SK-N-SH (cell line): ENCODE measurements at regions not wholly inside any gene's neighbourhood (a gene's known extent, or its start where the extent isn't known, plus 50 kb on each side); places are given as distances from the start of the nearest gene placed in this dataset.

Experiments used
- CTCF ChIA-PET: fragments of 300-600, 350-600 bp; formaldehyde crosslinking; extraction: SDS; loops from one replicate; lab custom pipeline; 2021; lab: Yijun Ruan, JAX
- POLR2A ChIA-PET: fragments of 350-600 bp; sonication (Branson Sonifier 250); formaldehyde crosslinking; extraction: SDS; loops from one replicate; lab custom pipeline; 2020; ENCODE audit warnings: antibody characterized with exemption, inconsistent platforms; lab: Yijun Ruan, JAX
- DNase-seq: peaks from one replicate; pipeline ENCODE4 v3.0.0; 2012
- H2AFZ ChIP-seq: fragments of 200-600 bp; sonication (generic); 2 replicates; pipeline ENCODE4 v1.8.1; 2016; ENCODE audit warnings: antibody characterized with exemption, mild to moderate bottlenecking, low read depth
- H3F3A ChIP-seq: fragments of 200-600 bp; sonication (generic); replicated peaks from 2 replicates; pipeline ENCODE3; 2016; ENCODE audit warnings: antibody characterized with exemption, mild to moderate bottlenecking; ENCODE audit not compliant: insufficient read depth
- H3K27ac ChIP-seq, 2 experiments: fragments of 200-500 bp in 1 of 2; fragments of 200-600 bp in 1 of 2; sonication (Bioruptor generic) in 1 of 2; sonication (generic), shearing (Covaris generic) in 1 of 2; 2 replicates each; pipeline versions ENCODE4 v1.5.1 to v1.6.1; 2014 to 2016; ENCODE audit warnings: low read depth in 2 of 2, inconsistent platforms in 1 of 2, low read length in 1 of 2, mild to moderate bottlenecking in 1 of 2, mixed read lengths in 1 of 2
- H3K27me3 ChIP-seq: fragments of 200-600 bp; sonication (generic), shearing (Covaris generic); 2 replicates; pipeline ENCODE4 v1.6.1; 2016; ENCODE audit warnings: mixed run types; ENCODE audit not compliant: insufficient read depth
- H3K36me3 ChIP-seq, 2 experiments: fragments of 200-500 bp in 1 of 2; fragments of 200-600 bp in 1 of 2; sonication (Bioruptor generic) in 1 of 2; sonication (generic) in 1 of 2; replicated peaks in 1 of 2; 2 replicates each; pipeline versions ENCODE3 to v1.5.1; 2014 to 2016; ENCODE audit warnings: low read length in 1 of 2, mild to moderate bottlenecking in 1 of 2; ENCODE audit not compliant: insufficient read depth in 2 of 2, control insufficient read depth in 1 of 2
- H3K4me1 ChIP-seq, 2 experiments: fragments of 200-500 bp in 1 of 2; fragments of 200-600 bp in 1 of 2; sonication (Bioruptor generic) in 1 of 2; sonication (generic), shearing (Covaris generic) in 1 of 2; 2 replicates each; pipeline versions ENCODE4 v1.5.1 to v1.6.1; 2014 to 2016; ENCODE audit warnings: low read depth in 1 of 2, low read length in 1 of 2, mixed run types in 1 of 2; ENCODE audit not compliant: insufficient read depth in 2 of 2, control insufficient read depth in 1 of 2
- H3K4me2 ChIP-seq: fragments of 200-600 bp; sonication (generic), shearing (Covaris generic); 2 replicates; pipeline ENCODE4 v1.6.1; 2017; ENCODE audit warnings: mixed run types
- H3K4me3 ChIP-seq, 2 experiments: fragments of 200-500 bp in 1 of 2; fragments of 200-600 bp in 1 of 2; sonication (Bioruptor generic) in 1 of 2; sonication (generic), shearing (Covaris generic) in 1 of 2; 2 replicates each; pipeline versions ENCODE4 v1.5.1 to v1.8.1; 2014 to 2016; ENCODE audit warnings: low read depth in 2 of 2, inconsistent platforms in 1 of 2, low read length in 1 of 2, mild to moderate bottlenecking in 1 of 2, mixed read lengths in 1 of 2, moderate library complexity in 1 of 2
- H3K79me2 ChIP-seq: fragments of 200-600 bp; sonication (generic); 2 replicates; pipeline ENCODE4 v1.8.1; 2017; ENCODE audit warnings: mild to moderate bottlenecking; ENCODE audit not compliant: insufficient read depth
- H3K9ac ChIP-seq: fragments of 200-600 bp; sonication (generic); 2 replicates; pipeline ENCODE4 v1.6.1; 2017; ENCODE audit warnings: mixed run types
- H3K9me2 ChIP-seq: fragments of 200-600 bp; sonication (generic); 2 replicates; pipeline ENCODE4 v1.6.1; 2017; ENCODE audit warnings: mixed run types
- H3K9me3 ChIP-seq: fragments of 200-600 bp; sonication (generic); 2 replicates; pipeline ENCODE4 v1.6.1; 2017; ENCODE audit warnings: mixed run types, mild to moderate bottlenecking, moderate library complexity
- H4K20me1 ChIP-seq: fragments of 200-600 bp; sonication (generic); 2 replicates; pipeline ENCODE4 v1.6.1; 2017; ENCODE audit warnings: mild to moderate bottlenecking, mixed run types; ENCODE audit not compliant: insufficient read depth
- ELF1 ChIP-seq: IDR thresholded peaks from 2 replicates; pipeline ENCODE4 v1.4.0; 2012
- EP300 ChIP-seq, 2 experiments: IDR thresholded peaks; 2 replicates each; pipeline versions ENCODE4 v1.4.0 to v1.6.1; 2012; ENCODE audit warnings: borderline replicate concordance in 1 of 2, low read depth in 1 of 2, low read length in 1 of 2
- EZH2phosphoT487 ChIP-seq: fragments of 200-600 bp; sonication (generic); IDR thresholded peaks from 2 replicates; pipeline ENCODE4 v1.6.1; 2017; ENCODE audit warnings: low read depth, mixed run types, mild to moderate bottlenecking, antibody characterized with exemption, moderate library complexity, borderline replicate concordance
- GATA2 ChIP-seq: sonication (generic); formaldehyde crosslinking; IDR thresholded peaks from 2 replicates; pipeline ENCODE4 v1.5.0; 2020; ENCODE audit warnings: mild to moderate bottlenecking, missing genetic modification reagents
- JUND ChIP-seq: IDR thresholded peaks from 2 replicates; pipeline ENCODE4 v1.4.0; 2012
- NFIC ChIP-seq: IDR thresholded peaks from 2 replicates; pipeline ENCODE4 v1.4.0; 2012; ENCODE audit warnings: borderline replicate concordance
- RFX5 ChIP-seq: IDR thresholded peaks from 2 replicates; pipeline ENCODE4 v1.6.1; 2012; ENCODE audit warnings: mild to moderate bottlenecking, improper control_type of control experiment, low read length
- RXRA ChIP-seq: IDR thresholded peaks from 2 replicates; pipeline ENCODE4 v1.4.0; 2012; ENCODE audit warnings: low read depth, mild to moderate bottlenecking, borderline replicate concordance
- SMC3 ChIP-seq: IDR thresholded peaks from 2 replicates; pipeline ENCODE4 v1.6.1; 2012; ENCODE audit warnings: low read depth, low read length, improper control_type of control experiment
- TAF1 ChIP-seq: IDR thresholded peaks from 2 replicates; pipeline ENCODE4 v1.6.1; 2012; ENCODE audit warnings: low read depth, mild to moderate bottlenecking, low read length, moderate library complexity, borderline replicate concordance
- USF1 ChIP-seq: IDR thresholded peaks from 2 replicates; pipeline ENCODE4 v1.4.0; 2012; ENCODE audit warnings: low read depth, borderline replicate concordance
- ZBTB33 ChIP-seq: IDR thresholded peaks from 2 replicates; pipeline ENCODE4 v1.4.0; 2012; ENCODE audit warnings: low read depth, borderline replicate concordance
- WGBS: methylation state at CpG from one replicate; pipeline ENCODE4 v1.1.6; 2017; ENCODE audit warnings: low lambda C conversion rate; 5-methylcytosine and 5-hydroxymethylcytosine counted together
- TF ChIP-seq, protein P1 (sequence below): IDR thresholded peaks from 2 replicates; pipeline ENCODE4; 2012
- TF ChIP-seq, protein P2 (sequence below): fragments of 150-350 bp; IDR thresholded peaks from 2 replicates; pipeline ENCODE4 v1.6.1; 2017; ENCODE audit warnings: antibody characterized with exemption, low read length, low read depth, borderline replicate concordance

DNA sequence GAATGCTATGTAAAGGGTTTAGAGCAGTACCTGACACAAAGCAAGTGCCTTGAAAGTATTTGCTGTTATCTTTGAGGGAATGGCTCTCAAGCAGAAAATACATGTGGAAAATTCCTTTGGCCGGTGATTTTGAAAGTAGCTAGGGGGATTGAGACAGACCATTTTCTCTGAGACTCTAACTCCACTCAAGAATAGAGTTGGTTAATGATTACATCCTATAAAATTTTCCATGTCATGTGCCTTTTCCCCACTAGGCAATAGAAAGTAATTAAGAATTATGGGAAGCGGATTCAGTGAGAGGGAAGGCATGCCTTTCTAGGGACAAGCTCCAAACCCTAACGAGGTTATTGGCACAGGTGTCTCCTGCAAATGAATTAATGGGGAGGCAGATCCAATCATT, 276.0 kb downstream of the GPATCH2 start:
- WGBS = 46% methylated on average over 3 of the region's 3 CpGs
- Histone ChIP-seq H3K79me2 (no peaks in the 10 kb centered on the region), H3K27me3 (no peaks in the 10 kb centered on the region), H3K9ac (no peak overlapping the region), H3F3A (no peaks in the 10 kb centered on the region), H3K4me3 (no peak overlapping the region), H3K4me2 (no peak overlapping the region), H3K27ac (no peak overlapping the region), H3K9me3 (no peaks in the 10 kb centered on the region), H4K20me1 (no peaks in the 10 kb centered on the region), H2AFZ (no peak overlapping the region), H3K4me1 (no peaks in the 10 kb centered on the region; a peak in 1 of 4 replicates), H3K36me3 (no peaks in the 10 kb centered on the region), H3K9me2 (no peaks in the 10 kb centered on the region)
- TF ChIP-seq USF1 (no peak), EZH2phosphoT487 (no peak), SMC3 (no peak), EP300 (IDR thresholded peaks at IDR 0.05; ENCODE audit: borderline replicate concordance in 1 of 2, low read depth in 1 of 2, low read length in 1 of 2) (no peak), NFIC (no peak), RFX5 (no peak), ZBTB33 (no peak), RXRA (no peak), JUND (no peak)
- TF ChIP-seq, protein P1, sequence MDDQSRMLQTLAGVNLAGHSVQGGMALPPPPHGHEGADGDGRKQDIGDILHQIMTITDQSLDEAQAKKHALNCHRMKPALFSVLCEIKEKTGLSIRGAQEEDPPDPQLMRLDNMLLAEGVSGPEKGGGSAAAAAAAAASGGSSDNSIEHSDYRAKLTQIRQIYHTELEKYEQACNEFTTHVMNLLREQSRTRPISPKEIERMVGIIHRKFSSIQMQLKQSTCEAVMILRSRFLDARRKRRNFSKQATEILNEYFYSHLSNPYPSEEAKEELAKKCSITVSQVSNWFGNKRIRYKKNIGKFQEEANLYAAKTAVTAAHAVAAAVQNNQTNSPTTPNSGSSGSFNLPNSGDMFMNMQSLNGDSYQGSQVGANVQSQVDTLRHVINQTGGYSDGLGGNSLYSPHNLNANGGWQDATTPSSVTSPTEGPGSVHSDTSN = no peak
- TF ChIP-seq, protein P2, sequence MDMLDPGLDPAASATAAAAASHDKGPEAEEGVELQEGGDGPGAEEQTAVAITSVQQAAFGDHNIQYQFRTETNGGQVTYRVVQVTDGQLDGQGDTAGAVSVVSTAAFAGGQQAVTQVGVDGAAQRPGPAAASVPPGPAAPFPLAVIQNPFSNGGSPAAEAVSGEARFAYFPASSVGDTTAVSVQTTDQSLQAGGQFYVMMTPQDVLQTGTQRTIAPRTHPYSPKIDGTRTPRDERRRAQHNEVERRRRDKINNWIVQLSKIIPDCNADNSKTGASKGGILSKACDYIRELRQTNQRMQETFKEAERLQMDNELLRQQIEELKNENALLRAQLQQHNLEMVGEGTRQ = no peak
- DNase-seq = no peak
- ChIA-PET POLR2A (no interaction called here), CTCF (no interaction called here)

- Histone ChIP-seq H3K4me1 (no peaks in the 10 kb centered on the region), H3K36me3 (no peaks in the 10 kb centered on the region), H3K27ac (no peak overlapping the region), H3K9me2 (no peaks in the 10 kb centered on the region), H3K4me3 (no peak overlapping the region), H3K4me2 (no peak overlapping the region), H4K20me1 (no peaks in the 10 kb centered on the region), H3K27me3 (no peaks in the 10 kb centered on the region), H3K9ac (no peak overlapping the region), H3F3A (no peaks in the 10 kb centered on the region), H3K79me2 (no peaks in the 10 kb centered on the region), H3K9me3 (no peaks in the 10 kb centered on the region), H2AFZ (no peak overlapping the region)
- ChIA-PET POLR2A (no interaction called here), CTCF (interaction anchor here (1.2 kb wide), 1 partner anchor 15 kb away, joined by 3 read pairs; no protein-coding TSS in a partner anchor)
- WGBS = 53% methylated on average over 7 of the region's 7 CpGs
- TF ChIP-seq ELF1 = no peak
- no peak for TF ChIP-seq TAF1
- TF ChIP-seq GATA2 (CRISPR knock-in tag) = no peak
- TF ChIP-seq RXRA = no peak
- no peak for DNase-seq
These were observed 281.8 kb downstream of the GPATCH2 start for GRCh38 chr1:217348960-217349664.
